H1 (cell line): ENCODE measurements at regions not wholly inside any gene's neighbourhood (a gene's known extent, or its start where the extent isn't known, plus 50 kb on each side); places are given as distances from the start of the nearest gene placed in this dataset.

Experiments used
- ATF3 ChIP-seq: IDR thresholded peaks from 2 replicates; pipeline ENCODE4 v1.6.1; 2011; ENCODE audit warnings: low read depth, mild to moderate bottlenecking, low read length; ENCODE audit not compliant: insufficient read depth
- CTCF ChIP-seq, 3 experiments: IDR thresholded peaks; 1 replicate in 2 of 3; 2 replicates in 1 of 3; pipeline versions ENCODE4 v1.5.1 to v1.6.1; 2011; ENCODE audit warnings: low read length in 3 of 3, mild to moderate bottlenecking in 3 of 3, inconsistent platforms in 2 of 3, low read depth in 1 of 3, moderate library complexity in 1 of 3; ENCODE audit not compliant: insufficient read depth in 1 of 3; ENCODE audit errors: control extremely low read depth in 1 of 3
- EP300 ChIP-seq, 2 experiments: IDR thresholded peaks; 1 replicate in 1 of 2; 2 replicates in 1 of 2; pipeline ENCODE4 v1.6.1; 2011 to 2012; ENCODE audit warnings: low read depth in 2 of 2, low read length in 2 of 2, mild to moderate bottlenecking in 2 of 2, borderline replicate concordance in 1 of 2, inconsistent platforms in 1 of 2, moderate library complexity in 1 of 2
- HDAC6 ChIP-seq: IDR thresholded peaks from one replicate; pipeline ENCODE4 v1.7.1; 2012; ENCODE audit warnings: low read depth, mild to moderate bottlenecking, inconsistent platforms, low read length, moderate library complexity
- PHF8 ChIP-seq: fragments of 200-600 bp; sonication (generic); conservative IDR thresholded peaks from 2 replicates; pipeline ENCODE4 v1.7.1; 2012; ENCODE audit warnings: low read depth, mild to moderate bottlenecking, inconsistent platforms, low read length, moderate library complexity
- POLR2A ChIP-seq, 2 experiments: IDR thresholded peaks; 1 replicate in 1 of 2; 2 replicates in 1 of 2; pipeline ENCODE4 v1.6.1; 2011; ENCODE audit warnings: low read depth in 2 of 2, low read length in 2 of 2, mild to moderate bottlenecking in 2 of 2; ENCODE audit errors: control extremely low read depth in 1 of 2
- SRF ChIP-seq: IDR thresholded peaks from 2 replicates; pipeline ENCODE4 v1.6.1; 2011; ENCODE audit warnings: mild to moderate bottlenecking, low read depth, low read length, moderate library complexity
- SUZ12 ChIP-seq: fragments of 200-600 bp; sonication (generic); IDR thresholded peaks from 2 replicates; pipeline ENCODE4 v1.6.1; 2012; ENCODE audit warnings: mild to moderate bottlenecking, inconsistent platforms, low read length, moderate library complexity, mixed read lengths
- ZNF274 ChIP-seq: IDR thresholded peaks from 2 replicates; pipeline ENCODE4 v1.7.0; 2012; ENCODE audit warnings: low read length, borderline replicate concordance; ENCODE audit errors: extremely low read depth

- TF ChIP-seq PHF8 = no peak
- TF ChIP-seq POLR2A (IDR thresholded peaks at IDR 0.05; ENCODE audit: control extremely low read depth in 1 of 2, low read depth in 2 of 2, low read length in 2 of 2) = no peak
- no peak for TF ChIP-seq SRF
- no peak for TF ChIP-seq ATF3
- no peak for TF ChIP-seq SUZ12
- TF ChIP-seq CTCF (IDR thresholded peaks at IDR 0.05; ENCODE audit: control extremely low read depth in 1 of 3, insufficient read depth in 1 of 3, low read depth in 1 of 3, low read length in 3 of 3) = no peak
- no peak for TF ChIP-seq HDAC6
- TF ChIP-seq EP300 (IDR thresholded peaks at IDR 0.05; ENCODE audit: borderline replicate concordance in 1 of 2, low read depth in 2 of 2, low read length in 2 of 2) = no peak
- TF ChIP-seq ZNF274 = no peak
Observed at GRCh38 chr2:83686863-83687262, 772.2 kb downstream of the SUCLG1 start.
